ENCODE measurements at regions not wholly inside any gene's neighbourhood (a gene's known extent, or its start where the extent isn't known, plus 50 kb on each side); places are given as distances from the start of the nearest gene placed in this dataset.

GRCh38 chr10:33126742-33127141 is 168.7 kb upstream of the ITGB1 start:
- DNase-seq (ENCODE audit: low spot score in 2 of 2): no peak
- no peaks in the 10 kb centered on the region for H3K36me3 ChIP-seq
- H3K9me3 ChIP-seq: no peaks in the 10 kb centered on the region
- TF ChIP-seq CTCF (IDR thresholded peaks at IDR 0.05) (no peak), EP300 (IDR thresholded peaks at IDR 0.05) (no peak), POLR2A (IDR thresholded peaks at IDR 0.05) (no peak)
- no peaks in the 10 kb centered on the region for H3K27me3 ChIP-seq
- H3K4me3 ChIP-seq: no peak overlapping the region
- WGBS, 2 donors: 83 to 90% methylated on average over 6 of the region's 6 CpGs
- H3K4me1 ChIP-seq: peaks cover 0 to 17% (median 2%) of the 10 kb centered on the region in 4 donors
- peak overlapping the region in 1 of 4 donors; percentile 21 for H3K27ac ChIP-seq

GRCh38 chr10:33125522-33126517 is 167.8 kb upstream of the ITGB1 start:
- H3K27ac ChIP-seq: peak overlapping the region in 2 of 4 donors; percentile 21 to 74
- TF ChIP-seq EP300 (IDR thresholded peaks at IDR 0.05): peak in 1 of 2 donors; percentile 10
- TF ChIP-seq CTCF (IDR thresholded peaks at IDR 0.05): no peak
- TF ChIP-seq POLR2A (IDR thresholded peaks at IDR 0.05): no peak
- H3K4me1 ChIP-seq: peaks cover 0 to 20% (median 2%) of the 10 kb centered on the region in 4 donors
- H3K9me3 ChIP-seq: no peaks in the 10 kb centered on the region
- no peaks in the 10 kb centered on the region for H3K36me3 ChIP-seq
- 53 to 60% methylated on average over 15 of the region's 15 CpGs for WGBS, 2 donors
- no peaks in the 10 kb centered on the region for H3K27me3 ChIP-seq
- H3K4me3 ChIP-seq: no peak overlapping the region
- DNase-seq (ENCODE audit: low spot score in 2 of 2): no peak

DNA sequence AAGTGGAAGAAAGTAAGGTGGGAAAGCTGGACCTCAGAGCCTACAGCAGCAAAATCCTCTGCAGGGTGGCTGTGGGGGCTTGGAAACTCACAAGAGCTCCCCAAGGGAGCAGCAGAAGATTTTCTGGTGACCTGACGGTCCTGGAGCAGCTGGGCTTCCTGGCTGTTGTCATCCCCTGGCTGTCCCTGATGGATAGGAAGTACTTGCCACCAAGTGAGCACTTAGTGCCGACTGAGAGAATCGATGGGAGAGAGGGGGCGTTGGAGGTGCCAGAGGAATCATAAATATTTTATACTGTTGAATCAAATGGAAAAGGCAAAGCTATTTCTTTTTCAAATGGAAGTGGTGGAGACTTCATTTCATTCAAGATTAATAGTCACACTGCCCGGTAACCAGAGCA is 167.1 kb upstream of the ITGB1 start:
- Histone ChIP-seq H3K4me3 (no peak overlapping the region), H3K36me3 (no peaks in the 10 kb centered on the region), H3K4me1 (peaks cover 0 to 20% (median 2%) of the 10 kb centered on the region in 4 donors), H3K27me3 (no peaks in the 10 kb centered on the region), H3K27ac (peak overlapping the region in 1 of 4 donors; percentile 74), H3K9me3 (no peaks in the 10 kb centered on the region)
- TF ChIP-seq POLR2A (IDR thresholded peaks at IDR 0.05): no peak
- TF ChIP-seq EP300 (IDR thresholded peaks at IDR 0.05): no peak
- no peak for TF ChIP-seq CTCF (IDR thresholded peaks at IDR 0.05)
- WGBS, 2 donors: 85 to 88% methylated on average over 5 of the region's 5 CpGs
- DNase-seq (ENCODE audit: low spot score in 2 of 2): no peak

DNA sequence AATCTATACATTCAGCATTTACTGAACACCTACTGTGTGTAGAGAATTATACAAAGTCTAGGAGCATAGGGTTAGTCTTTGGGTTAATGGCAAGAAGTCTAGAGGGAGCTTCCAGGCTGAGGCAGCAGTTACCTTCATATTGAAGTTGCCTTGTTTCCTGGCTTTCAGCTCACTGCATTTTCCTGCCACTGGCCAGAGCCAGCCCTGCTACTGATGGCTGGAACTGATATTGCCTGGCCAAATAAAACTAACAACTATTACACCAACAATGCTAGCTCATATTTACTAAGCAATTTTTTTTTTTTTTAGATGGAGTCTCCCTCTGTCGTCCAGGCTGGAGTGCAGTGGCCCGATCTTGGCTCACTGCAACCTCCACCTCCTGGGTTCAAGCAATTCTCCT is 165.7 kb upstream of the ITGB1 start:
- no peak overlapping the region for H3K4me3 ChIP-seq
- no peak for DNase-seq (ENCODE audit: low spot score in 2 of 2)
- H3K36me3 ChIP-seq: no peaks in the 10 kb centered on the region
- 85 to 90% methylated on average over 2 of the region's 2 CpGs for WGBS, 2 donors
- H3K27ac ChIP-seq: no peak overlapping the region
- H3K4me1 ChIP-seq: peaks cover 0 to 20% (median 2%) of the 10 kb centered on the region in 4 donors
- no peaks in the 10 kb centered on the region for H3K27me3 ChIP-seq
- no peaks in the 10 kb centered on the region for H3K9me3 ChIP-seq
- TF ChIP-seq CTCF (IDR thresholded peaks at IDR 0.05) (no peak), EP300 (IDR thresholded peaks at IDR 0.05) (no peak), POLR2A (IDR thresholded peaks at IDR 0.05) (no peak)
